IPS DF 19.7 (cell line): ENCODE measurements at regions not wholly inside any gene's neighbourhood (a gene's known extent, or its start where the extent isn't known, plus 50 kb on each side); places are given as distances from the start of the nearest gene placed in this dataset.
"Not testable (repeated sequence)": the region's sequence is repeated elsewhere in the genome, so short reads cannot be mapped to it uniquely, and the experiment has no call there.

Source experiments
- DNase-seq: peaks from one replicate; pipeline ENCODE4 v3.0.0-alpha.2; 2013; ENCODE audit warnings: low read depth, low spot score

DNA sequence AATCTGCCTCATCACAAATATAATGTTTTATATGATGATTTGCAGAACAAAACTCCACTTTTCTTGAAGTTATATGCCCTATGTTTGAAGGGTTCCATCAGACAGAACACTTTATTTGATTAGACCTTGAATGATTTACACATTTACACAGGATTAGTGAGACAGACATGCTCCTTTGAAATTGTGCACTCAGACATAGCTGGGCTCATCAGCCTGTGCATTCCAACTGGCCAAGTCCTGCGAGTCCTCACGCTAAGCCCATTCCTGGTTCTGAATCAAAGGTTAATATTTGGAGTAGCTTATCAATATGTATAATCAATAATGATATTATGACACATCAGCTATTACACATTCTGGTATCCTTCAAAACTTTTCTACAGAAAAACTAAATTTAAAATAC lies 173.6 kb downstream of the MBL2 start:
- DNase-seq: no peak

DNA sequence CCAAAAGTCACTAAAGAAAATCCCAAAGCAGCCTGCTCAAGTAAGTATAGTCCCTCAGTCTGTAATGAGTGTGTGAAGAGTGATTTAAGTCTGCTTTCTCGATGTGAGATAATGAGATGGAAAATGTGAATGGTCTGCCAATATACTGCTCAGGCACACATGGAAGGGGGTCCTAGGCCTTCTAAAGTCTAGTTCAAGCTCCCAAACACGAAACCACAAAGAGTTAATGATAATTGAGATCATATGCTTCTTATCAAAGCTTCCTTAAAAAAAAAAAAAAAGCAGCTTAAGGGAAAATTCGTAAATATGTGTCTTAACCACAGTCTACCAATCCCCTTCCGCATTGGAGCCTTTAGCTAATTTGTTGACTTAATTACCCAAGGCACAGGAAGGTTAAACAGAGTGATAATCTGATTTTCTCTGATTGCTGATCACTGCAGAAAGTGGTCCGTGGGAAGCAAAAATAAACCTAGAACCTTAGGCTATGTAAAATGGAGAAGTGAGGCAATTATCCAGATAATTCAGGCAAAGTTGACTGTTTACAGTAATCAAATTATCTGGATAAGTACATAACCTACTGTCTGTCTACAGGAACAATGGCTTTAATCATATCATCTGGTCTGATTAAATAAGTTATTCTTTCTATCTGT lies 172.9 kb downstream of the MBL2 start:
- no peak for DNase-seq

- DNase-seq: not testable (repeated sequence)
These were observed 168.5 kb downstream of the MBL2 start for GRCh38 chr10:52604131-52604530.

DNA sequence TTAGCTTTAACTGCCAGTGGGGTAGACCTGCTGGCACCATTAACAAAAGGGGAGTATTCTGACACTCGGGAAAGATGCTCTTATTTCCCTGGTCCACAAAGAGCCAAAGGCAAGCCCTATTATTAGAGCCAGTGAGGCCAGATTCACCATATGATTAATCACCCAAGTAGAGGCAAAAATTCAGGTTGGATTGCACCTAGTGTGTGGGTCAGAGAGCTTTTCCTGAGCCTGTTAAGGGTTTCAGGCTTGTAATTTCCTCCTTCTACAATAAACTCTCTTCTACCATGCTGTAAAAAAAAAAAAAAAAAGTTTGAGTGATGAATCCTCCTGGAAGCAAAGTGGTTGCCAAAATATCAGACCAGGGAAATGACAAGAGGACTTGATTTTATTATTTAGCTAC lies 163.5 kb downstream of the MBL2 start:
- DNase-seq: no peak

DNA sequence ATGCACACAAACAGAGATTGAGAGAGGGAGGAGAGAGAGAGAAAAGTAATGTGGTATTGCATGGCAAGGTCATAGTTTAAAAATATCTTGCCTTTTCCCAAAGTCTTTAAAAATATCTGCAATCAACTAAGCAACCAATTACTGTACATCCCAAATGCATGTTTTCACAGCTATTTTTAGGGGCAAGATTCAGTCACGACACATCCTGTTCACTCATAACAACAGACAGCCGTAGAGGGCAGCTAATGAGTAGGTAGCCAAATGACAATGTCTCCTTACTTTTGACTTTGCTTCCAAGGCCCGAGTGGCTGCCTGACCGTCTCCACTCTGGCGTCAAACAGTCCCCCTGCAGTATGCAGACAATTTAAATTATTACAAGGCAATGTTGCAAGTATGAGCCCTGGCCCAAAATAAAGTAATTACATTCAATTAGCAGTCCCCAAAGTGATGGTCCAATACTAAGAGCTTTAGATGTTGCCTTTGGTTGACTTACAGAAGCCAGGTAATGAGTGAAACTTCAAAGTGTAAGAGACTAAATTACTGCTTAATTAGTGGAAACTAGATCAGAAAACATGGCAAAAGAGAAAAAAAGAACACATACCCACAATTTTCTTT lies 162.9 kb downstream of the MBL2 start:
- DNase-seq: no peak

GRCh38 chr10:52615331-52615730 lies 157.3 kb downstream of the MBL2 start:
- DNase-seq: no peak

DNA sequence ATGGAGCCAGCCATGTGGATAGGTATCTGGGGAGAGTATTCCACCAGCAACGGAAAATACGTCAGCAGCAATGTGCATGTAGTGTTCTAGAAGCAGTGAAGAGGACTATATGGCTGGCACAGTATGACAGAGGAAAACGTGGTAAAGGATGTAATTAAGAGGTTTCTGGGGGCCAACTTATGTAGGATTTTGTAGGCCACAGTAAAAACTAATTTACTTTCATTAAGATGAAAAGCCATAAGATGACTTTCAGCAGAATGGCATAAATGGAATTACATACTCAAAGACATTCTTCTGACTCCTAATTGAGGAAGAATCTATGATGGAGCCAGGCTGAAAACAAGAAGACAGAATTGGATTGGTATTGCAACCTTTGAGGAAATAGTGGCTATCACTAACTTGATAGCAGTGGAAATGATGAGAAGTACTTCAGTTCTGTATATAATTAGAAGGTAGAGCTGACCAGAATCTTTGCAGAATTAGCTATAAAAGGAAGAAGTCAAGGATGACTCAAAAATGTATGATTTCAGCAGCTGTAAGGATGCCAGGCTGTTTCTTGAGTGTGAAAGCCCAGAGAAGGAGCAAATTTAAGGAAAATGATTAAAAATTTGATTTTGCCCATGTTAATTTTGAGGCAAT lies 156.7 kb downstream of the MBL2 start:
- no peak for DNase-seq

GRCh38 chr10:52616395-52616764 lies 156.2 kb downstream of the MBL2 start:
- DNase-seq: no peak

DNA sequence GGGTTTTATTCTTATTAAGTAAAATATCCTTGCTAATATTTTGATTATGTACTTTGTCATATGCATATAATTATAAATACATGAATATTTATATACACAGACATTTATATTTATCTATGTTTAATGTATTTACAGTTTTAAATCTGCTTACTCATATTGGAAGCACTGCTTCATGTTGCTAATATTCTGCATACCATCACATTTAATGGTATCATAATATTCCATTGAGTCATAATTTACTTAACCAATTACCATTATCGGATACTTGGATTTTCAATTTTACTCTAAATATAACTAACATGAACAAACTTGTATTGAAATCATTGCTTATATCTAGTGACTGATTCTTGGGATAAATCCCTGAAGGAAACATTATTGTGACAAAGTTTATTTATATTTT lies 155.2 kb downstream of the MBL2 start:
- DNase-seq: no peak

DNA sequence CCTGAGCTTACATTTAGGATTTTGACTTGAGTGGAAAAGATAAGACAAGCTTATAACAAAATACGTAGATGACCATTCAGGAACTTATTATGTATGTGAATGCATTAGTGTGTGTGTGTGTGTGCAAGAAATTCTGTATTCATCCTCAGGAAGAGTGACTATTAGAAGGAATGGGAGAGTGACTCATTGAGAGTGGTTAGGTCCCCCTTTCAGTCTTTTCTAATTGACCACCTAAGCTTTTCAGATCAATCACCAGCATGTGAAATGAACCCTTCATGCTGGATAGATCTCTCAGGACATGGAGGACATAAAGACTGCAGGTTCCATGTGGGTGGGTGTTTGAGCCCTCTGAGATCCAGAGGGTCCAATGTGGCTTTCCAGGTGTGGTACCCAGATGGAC lies 153.5 kb downstream of the MBL2 start:
- DNase-seq: no peak

GRCh38 chr10:52621635-52622079 lies 150.9 kb downstream of the MBL2 start:
- no peak for DNase-seq

DNA sequence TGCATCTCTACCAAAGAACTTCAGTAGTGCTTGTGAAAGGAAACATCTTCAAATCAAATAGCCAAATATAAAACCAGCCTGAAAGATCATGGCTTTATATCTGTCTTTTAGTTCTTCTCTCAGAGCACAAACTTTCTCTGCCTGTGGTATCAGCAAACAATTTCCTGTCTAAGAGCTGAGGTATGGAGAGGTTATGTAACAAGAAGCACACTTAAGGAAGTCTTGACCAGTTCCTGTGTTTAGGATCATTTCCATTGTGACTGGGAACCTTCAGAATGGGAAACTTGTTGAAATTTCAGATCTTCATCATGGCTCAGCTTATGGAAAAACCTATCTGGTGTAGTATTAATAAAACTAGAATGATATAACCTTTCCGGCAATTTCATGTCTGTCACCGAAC lies 148.8 kb downstream of the MBL2 start:
- DNase-seq: no peak

- no peak for DNase-seq
These were observed 145.3 kb downstream of the MBL2 start for GRCh38 chr10:52627279-52627678.

DNA sequence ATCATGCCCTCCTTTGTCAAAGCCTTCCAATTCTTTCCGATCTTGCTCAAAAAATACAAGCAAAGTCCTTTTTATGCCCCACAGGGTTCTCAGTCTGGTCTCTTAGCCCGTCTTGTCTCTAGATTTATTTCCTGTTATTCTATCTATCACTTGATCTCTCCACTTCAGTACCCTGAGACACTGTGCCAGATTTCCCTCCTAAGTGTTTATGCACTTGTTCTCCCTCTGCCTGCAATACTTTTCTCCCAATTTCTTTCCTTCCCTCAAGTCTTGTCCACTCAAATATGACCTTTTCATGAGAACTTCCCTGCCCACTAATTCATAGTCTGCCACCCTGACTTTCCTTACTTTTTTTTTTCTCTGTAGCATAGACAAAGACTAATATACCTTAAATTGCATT lies 141.4 kb downstream of the MBL2 start:
- DNase-seq: no peak

DNA sequence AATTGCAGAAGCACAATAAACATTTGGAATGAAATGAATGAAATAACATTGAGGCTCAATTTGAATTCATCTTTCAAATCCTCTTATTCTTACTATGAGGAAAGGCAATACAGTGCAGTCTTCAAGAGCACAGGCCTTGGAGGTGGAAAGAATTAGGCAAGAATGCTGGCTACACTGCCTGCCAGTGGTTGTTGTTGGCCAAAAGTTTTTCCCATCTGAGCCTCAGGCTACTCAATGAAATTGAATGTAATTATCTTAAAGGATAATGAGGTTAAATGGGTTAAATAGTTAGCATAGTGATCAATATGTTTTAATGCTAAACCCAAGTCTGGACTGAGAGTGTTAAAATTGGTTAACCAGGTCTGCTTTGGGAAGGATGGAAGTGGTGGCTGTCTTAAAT lies 140.9 kb downstream of the MBL2 start:
- no peak for DNase-seq

DNA sequence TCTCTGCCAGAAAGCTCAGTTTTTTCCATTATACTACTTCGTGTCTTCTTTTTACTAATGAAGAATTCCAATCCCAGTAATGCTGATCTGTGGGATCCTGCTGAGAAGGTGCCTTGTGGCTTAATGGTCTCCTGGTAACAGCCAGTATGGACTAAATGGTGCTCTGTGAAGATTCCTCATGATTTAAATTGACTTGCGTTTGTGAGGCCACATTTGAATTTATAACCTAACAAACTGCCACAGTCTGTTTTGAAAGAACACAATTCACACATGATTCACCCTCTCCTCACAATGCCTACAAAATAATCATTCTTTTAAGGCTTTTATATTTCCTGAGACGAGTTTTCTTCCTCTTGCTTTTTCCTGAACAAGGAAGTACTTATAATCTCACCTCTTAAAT lies 140.0 kb downstream of the MBL2 start:
- DNase-seq: no peak

GRCh38 chr10:52633266-52633665 lies 139.3 kb downstream of the MBL2 start:
- no peak for DNase-seq

- DNase-seq: no peak
These were observed 136.9 kb downstream of the MBL2 start for GRCh38 chr10:52635651-52636050.

GRCh38 chr10:52636874-52637273 lies 135.7 kb downstream of the MBL2 start:
- DNase-seq: no peak

DNA sequence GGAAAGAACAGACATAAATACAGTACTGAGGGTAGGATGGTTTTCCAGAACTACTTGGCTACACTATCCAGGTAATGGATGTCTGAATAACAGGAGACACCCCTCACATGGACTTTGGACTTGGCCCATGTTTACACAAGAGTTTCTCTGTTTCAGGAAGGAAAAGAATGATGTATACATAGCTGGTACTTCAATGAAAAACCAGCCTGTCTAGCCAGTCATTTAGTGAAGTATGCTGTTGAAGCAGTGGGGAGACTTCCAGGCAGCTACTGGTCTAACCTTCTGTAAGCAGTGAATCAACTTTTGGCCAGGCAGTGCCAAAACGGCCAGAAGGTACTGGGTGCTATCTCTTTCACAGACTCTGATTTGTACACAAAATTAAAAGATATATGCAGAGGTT lies 135.0 kb downstream of the MBL2 start:
- DNase-seq: no peak

DNA sequence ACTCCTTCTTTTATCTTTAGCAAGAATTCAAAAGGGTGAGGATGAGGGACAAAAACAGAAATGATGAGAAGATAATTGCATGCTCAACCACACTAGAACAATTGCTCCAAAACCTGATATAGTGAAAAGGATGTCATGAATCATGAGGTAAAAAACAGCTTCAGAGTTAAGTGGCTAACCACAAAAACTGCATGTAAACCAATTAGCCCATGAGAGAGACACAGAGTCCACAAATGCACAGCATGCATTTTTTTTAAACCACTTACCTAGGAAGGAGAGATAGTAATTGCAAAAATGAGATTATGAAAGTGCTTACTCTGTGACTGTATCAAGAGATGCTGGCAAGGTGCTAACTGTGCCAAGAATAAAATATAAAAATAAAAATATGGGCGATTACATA lies 132.9 kb downstream of the MBL2 start:
- DNase-seq: no peak

DNA sequence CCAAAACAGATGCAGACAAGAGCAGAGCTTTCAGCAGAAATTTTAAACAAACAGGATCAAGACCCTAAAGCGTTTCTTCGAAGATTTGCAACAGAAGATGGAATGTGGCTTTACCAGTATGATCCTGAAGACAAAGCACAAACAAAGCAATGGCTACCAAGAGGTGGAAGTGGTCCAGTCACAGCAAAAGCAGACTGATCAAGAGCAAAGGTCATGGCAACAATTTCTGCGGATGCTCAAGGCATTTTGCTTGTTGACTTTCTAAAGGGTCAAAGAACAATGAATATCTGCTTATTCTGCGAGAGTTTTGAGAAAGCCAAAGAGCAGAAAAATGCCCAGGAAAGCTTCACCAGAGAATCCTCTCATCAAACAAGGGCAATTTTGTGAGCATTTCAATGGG lies 130.4 kb downstream of the MBL2 start:
- no peak for DNase-seq
